HepG2 (cell line): ENCODE measurements at regions not wholly inside any gene's neighbourhood (a gene's known extent, or its start where the extent isn't known, plus 50 kb on each side); places are given as distances from the start of the nearest gene placed in this dataset.

ENCODE experiments used
- ATAC-seq: fragments of 200-7000 bp; cut with Tn5 transposase; 3 replicates; pipeline ENCODE4 v1.9.1; 2020; ENCODE audit warnings: mild to moderate bottlenecking, moderate library complexity
- BruUV-seq: library from RNA; stranded (reverse); fragments of 400-500 nt; replicated peaks from 2 replicates; lab custom pipeline; 2021; lab: Mats Ljungman, UMichigan
- CTCF ChIA-PET: fragments of 300-600 bp; formaldehyde crosslinking; extraction: SDS; loops from one replicate; lab custom pipeline; 2021; ENCODE audit warnings: low total read pairs, inconsistent platforms, low intra/inter-chr PET ratio; lab: Yijun Ruan, JAX
- POLR2A ChIA-PET: fragments of 350-600 bp; sonication (Branson Sonifier 250); formaldehyde crosslinking; loops from one replicate; lab custom pipeline; 2020; ENCODE audit warnings: antibody characterized with exemption, inconsistent platforms; lab: Yijun Ruan, JAX
- DNase-seq: peaks from one replicate; pipeline ENCODE4 v3.0.0-alpha.2; 2015; ENCODE audit warnings: low spot score
- FAIRE-seq: peaks from 3 replicates; lab custom pipeline; 2011; peaks lifted over from hg19 to GRCh38; lab: Jason Lieb, UNC
- H2AFZ ChIP-seq: one replicate; pipeline ENCODE4 v1.6.1; 2011; ENCODE audit warnings: low read length, inconsistent platforms
- H3K27ac ChIP-seq: fragments of 300-600 bp; 3 replicates; pipeline ENCODE4 v1.8.0; 2011; ENCODE audit warnings: mixed run types, mild to moderate bottlenecking, mixed read lengths, low read length, inconsistent platforms; ENCODE audit not compliant: insufficient read depth; ENCODE audit errors: extremely low read length
- H3K27me3 ChIP-seq, 2 experiments: fragments of 200-600 bp in 1 of 2; 2 replicates in 1 of 2; 3 replicates in 1 of 2; pipeline versions ENCODE4 v1.6.0 to v1.8.0; 2011; ENCODE audit warnings: low read length in 2 of 2, mild to moderate bottlenecking in 2 of 2, moderate library complexity in 2 of 2, inconsistent platforms in 1 of 2; ENCODE audit not compliant: insufficient read depth in 2 of 2, control insufficient read depth in 1 of 2
- H3K36me3 ChIP-seq, 2 experiments: fragments of 200-600 bp in 1 of 2; replicated peaks in 1 of 2; 2 replicates in 1 of 2; 3 replicates in 1 of 2; pipeline versions ENCODE4 v1.5.1 to v1.8.0; 2011; ENCODE audit warnings: low read length in 2 of 2, inconsistent platforms in 1 of 2; ENCODE audit not compliant: insufficient read depth in 2 of 2, control insufficient read depth in 1 of 2
- H3K4me1 ChIP-seq: 2 replicates; pipeline ENCODE4 v1.5.1; 2012; ENCODE audit warnings: low read length, inconsistent platforms; ENCODE audit not compliant: insufficient read depth
- H3K4me2 ChIP-seq: 2 replicates; pipeline ENCODE4 v1.6.0; 2011; ENCODE audit warnings: low read depth, low read length, inconsistent platforms
- H3K4me3 ChIP-seq, 3 experiments: fragments of 200-600 bp in 1 of 3; sonication (generic), shearing (Covaris generic) in 1 of 3; replicated peaks in 1 of 3; 2 replicates each; pipeline ENCODE4 v1.5.1; 2011 to 2016; ENCODE audit warnings: low read length in 3 of 3, inconsistent platforms in 2 of 3, low read depth in 2 of 3, mild to moderate bottlenecking in 2 of 3, control low read depth in 1 of 3, mixed read lengths in 1 of 3; ENCODE audit not compliant: insufficient read depth in 1 of 3
- H3K79me2 ChIP-seq: one replicate; pipeline ENCODE4 v1.6.1; 2011; ENCODE audit warnings: low read length, inconsistent platforms; ENCODE audit not compliant: insufficient read depth
- H3K9ac ChIP-seq: 2 replicates; pipeline ENCODE4 v1.6.0; 2011; ENCODE audit warnings: mild to moderate bottlenecking, low read depth, low read length, inconsistent platforms; ENCODE audit not compliant: insufficient read depth
- H3K9me3 ChIP-seq: 2 replicates; pipeline ENCODE4 v1.5.1; 2012; ENCODE audit warnings: mild to moderate bottlenecking, low read length
- H4K20me1 ChIP-seq: 2 replicates; pipeline ENCODE4 v1.6.0; 2011; ENCODE audit warnings: inconsistent platforms, mild to moderate bottlenecking, low read length, moderate library complexity; ENCODE audit not compliant: insufficient read depth
- FOXA1 ChIP-seq, 2 experiments: fragments of 450-650 bp in 1 of 2; sonication (generic) in 1 of 2; formaldehyde crosslinking in 1 of 2; IDR thresholded peaks; 2 replicates each; pipeline versions ENCODE4 v1.4.0 to v1.6.1; 2016 to 2020; ENCODE audit warnings: missing genetic modification reagents in 1 of 2
- GABPA ChIP-seq, 2 experiments: IDR thresholded peaks; 2 replicates each; pipeline ENCODE4 v1.6.1; 2011 to 2016; ENCODE audit warnings: low read depth in 2 of 2, low read length in 1 of 2, missing biosample characterization in 1 of 2, missing genetic modification characterization in 1 of 2
- GTF3A ChIP-seq: sonication (generic); formaldehyde crosslinking; conservative IDR thresholded peaks from 2 replicates; pipeline ENCODE4 v1.4.0; 2020; ENCODE audit warnings: mild to moderate bottlenecking, missing genetic modification reagents
- HNF4A ChIP-seq: sonication (generic); formaldehyde crosslinking; IDR thresholded peaks from 2 replicates; pipeline ENCODE4 v1.4.0; 2020; ENCODE audit warnings: missing genetic modification reagents
- HNRNPK ChIP-seq: fragments of 200-400 bp; formaldehyde crosslinking; IDR thresholded peaks from 2 replicates; pipeline ENCODE4 v1.6.1; 2018; ENCODE audit warnings: low read length, low read depth, moderate library complexity, mild to moderate bottlenecking; ENCODE audit not compliant: poor library complexity, severe bottlenecking
- JUN ChIP-seq: sonication (generic); formaldehyde crosslinking; IDR thresholded peaks from 2 replicates; pipeline ENCODE4 v1.4.0; 2020; ENCODE audit warnings: mild to moderate bottlenecking, missing genetic modification reagents
- KMT2B ChIP-seq: IDR thresholded peaks from 2 replicates; pipeline ENCODE4 v1.6.1; 2016; ENCODE audit warnings: missing genetic modification reagents, missing compliant biosample characterization
- MEIS2 ChIP-seq: sonication (generic); formaldehyde crosslinking; IDR thresholded peaks from 2 replicates; pipeline ENCODE4 v1.9.0; 2021; ENCODE audit warnings: mild to moderate bottlenecking, missing genetic modification reagents
- MZF1 ChIP-seq: sonication (generic); formaldehyde crosslinking; IDR thresholded peaks from 2 replicates; pipeline ENCODE4 v1.8.1; 2023; ENCODE audit warnings: mild to moderate bottlenecking, missing genetic modification reagents, borderline replicate concordance
- POLR2AphosphoS2 ChIP-seq: IDR thresholded peaks from 2 replicates; pipeline ENCODE4 v1.6.1; 2011; ENCODE audit warnings: low read depth, low read length, improper control_type of control experiment
- SALL1 ChIP-seq: sonication (generic); formaldehyde crosslinking; IDR thresholded peaks from 2 replicates; pipeline ENCODE4 v1.8.0; 2022; ENCODE audit warnings: mild to moderate bottlenecking, missing genetic modification reagents
- TAF1 ChIP-seq: sonication (generic); formaldehyde crosslinking; IDR thresholded peaks from 2 replicates; pipeline ENCODE4 v1.4.0; 2020; ENCODE audit warnings: missing genetic modification reagents
- ZFP41 ChIP-seq: sonication (generic); formaldehyde crosslinking; IDR thresholded peaks from 2 replicates; pipeline ENCODE4 v1.4.0; 2020; ENCODE audit warnings: mild to moderate bottlenecking, missing genetic modification reagents, borderline replicate concordance
- ZNF570 ChIP-seq: sonication (generic); formaldehyde crosslinking; IDR thresholded peaks from 2 replicates; pipeline ENCODE4 v1.4.0; 2020; ENCODE audit warnings: mild to moderate bottlenecking, missing genetic modification reagents, borderline replicate concordance
- ZNF589 ChIP-seq: sonication (generic); formaldehyde crosslinking; conservative IDR thresholded peaks from 2 replicates; pipeline ENCODE4 v1.8.0; 2022; ENCODE audit warnings: mild to moderate bottlenecking, moderate library complexity, missing genetic modification reagents
- ZNF598 ChIP-seq: sonication (generic); formaldehyde crosslinking; IDR thresholded peaks from 2 replicates; pipeline ENCODE4 v1.5.1; 2020; ENCODE audit warnings: mild to moderate bottlenecking, missing genetic modification reagents, borderline replicate concordance
- ZSCAN29 ChIP-seq: sonication (generic); formaldehyde crosslinking; conservative IDR thresholded peaks from 2 replicates; pipeline ENCODE4 v1.4.0; 2020; ENCODE audit warnings: mild to moderate bottlenecking, missing genetic modification reagents
- WGBS: methylation state at CpG from one replicate; pipeline ENCODE4 v1.1.6; 2017; ENCODE audit warnings: low lambda C conversion rate; 5-methylcytosine and 5-hydroxymethylcytosine counted together
- in situ Hi-C: cut with HindIII; loops from 2 replicates; pipeline ENCODE4 v1.10.0; 2017; ENCODE audit warnings: low pct_unique_long_range_greater_than_20kb; ENCODE audit not compliant: extremely low pct_ligation_motif_present
- intact Hi-C: fragments of 100-400 bp; cut with micrococcal nuclease; formaldehyde crosslinking; loops from one replicate; pipeline ENCODE4 v1.10.0; 2022; ENCODE audit not compliant: unreplicated experiment
- TF ChIP-seq, protein P1 (sequence below): sonication (generic); formaldehyde crosslinking; IDR thresholded peaks from 2 replicates; pipeline ENCODE4 v1.4.0; 2020; ENCODE audit warnings: missing genetic modification reagents, borderline replicate concordance

- H3K9ac ChIP-seq, result no peak overlapping the region
- no peak overlapping the region for H3K4me3 ChIP-seq
- in situ Hi-C loops, result no loop called here
- CTCF ChIA-PET, result no interaction called here
- FAIRE-seq, result no peak
- no peaks in the 10 kb centered on the region for H3K27me3 ChIP-seq
- no peak overlapping the region for H2AFZ ChIP-seq
- H4K20me1 ChIP-seq, result no peaks in the 10 kb centered on the region
- TF ChIP-seq TAF1 (CRISPR knock-in tag), result no peak
- TF ChIP-seq SALL1 (CRISPR knock-in tag), result no peak
- TF ChIP-seq, protein P1, sequence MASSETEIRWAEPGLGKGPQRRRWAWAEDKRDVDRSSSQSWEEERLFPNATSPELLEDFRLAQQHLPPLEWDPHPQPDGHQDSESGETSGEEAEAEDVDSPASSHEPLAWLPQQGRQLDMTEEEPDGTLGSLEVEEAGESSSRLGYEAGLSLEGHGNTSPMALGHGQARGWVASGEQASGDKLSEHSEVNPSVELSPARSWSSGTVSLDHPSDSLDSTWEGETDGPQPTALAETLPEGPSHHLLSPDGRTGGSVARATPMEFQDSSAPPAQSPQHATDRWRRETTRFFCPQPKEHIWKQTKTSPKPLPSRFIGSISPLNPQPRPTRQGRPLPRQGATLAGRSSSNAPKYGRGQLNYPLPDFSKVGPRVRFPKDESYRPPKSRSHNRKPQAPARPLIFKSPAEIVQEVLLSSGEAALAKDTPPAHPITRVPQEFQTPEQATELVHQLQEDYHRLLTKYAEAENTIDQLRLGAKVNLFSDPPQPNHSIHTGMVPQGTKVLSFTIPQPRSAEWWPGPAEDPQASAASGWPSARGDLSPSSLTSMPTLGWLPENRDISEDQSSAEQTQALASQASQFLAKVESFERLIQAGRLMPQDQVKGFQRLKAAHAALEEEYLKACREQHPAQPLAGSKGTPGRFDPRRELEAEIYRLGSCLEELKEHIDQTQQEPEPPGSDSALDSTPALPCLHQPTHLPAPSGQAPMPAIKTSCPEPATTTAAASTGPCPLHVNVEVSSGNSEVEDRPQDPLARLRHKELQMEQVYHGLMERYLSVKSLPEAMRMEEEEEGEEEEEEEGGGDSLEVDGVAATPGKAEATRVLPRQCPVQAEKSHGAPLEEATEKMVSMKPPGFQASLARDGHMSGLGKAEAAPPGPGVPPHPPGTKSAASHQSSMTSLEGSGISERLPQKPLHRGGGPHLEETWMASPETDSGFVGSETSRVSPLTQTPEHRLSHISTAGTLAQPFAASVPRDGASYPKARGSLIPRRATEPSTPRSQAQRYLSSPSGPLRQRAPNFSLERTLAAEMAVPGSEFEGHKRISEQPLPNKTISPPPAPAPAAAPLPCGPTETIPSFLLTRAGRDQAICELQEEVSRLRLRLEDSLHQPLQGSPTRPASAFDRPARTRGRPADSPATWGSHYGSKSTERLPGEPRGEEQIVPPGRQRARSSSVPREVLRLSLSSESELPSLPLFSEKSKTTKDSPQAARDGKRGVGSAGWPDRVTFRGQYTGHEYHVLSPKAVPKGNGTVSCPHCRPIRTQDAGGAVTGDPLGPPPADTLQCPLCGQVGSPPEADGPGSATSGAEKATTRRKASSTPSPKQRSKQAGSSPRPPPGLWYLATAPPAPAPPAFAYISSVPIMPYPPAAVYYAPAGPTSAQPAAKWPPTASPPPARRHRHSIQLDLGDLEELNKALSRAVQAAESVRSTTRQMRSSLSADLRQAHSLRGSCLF (CRISPR knock-in tag), result no peak
- no peak for TF ChIP-seq POLR2AphosphoS2
- no peak for TF ChIP-seq GABPA (IDR thresholded peaks at IDR 0.05; ENCODE audit: low read depth, low read length)
- no peak for TF ChIP-seq GABPA (CRISPR knock-in tag; IDR thresholded peaks at IDR 0.05; ENCODE audit: low read depth)
- TF ChIP-seq ZNF589, result no peak
- no peak for TF ChIP-seq JUN (CRISPR knock-in tag)
- TF ChIP-seq KMT2B (CRISPR knock-in tag), result no peak
- no peak for TF ChIP-seq HNF4A (CRISPR knock-in tag)
- TF ChIP-seq ZSCAN29 (CRISPR knock-in tag), result no peak
- TF ChIP-seq ZFP41, result no peak
- TF ChIP-seq ZNF598 (CRISPR knock-in tag), result no peak
- TF ChIP-seq MZF1, result no peak
- TF ChIP-seq FOXA1 (IDR thresholded peaks at IDR 0.05), result no peak
- TF ChIP-seq FOXA1 (CRISPR knock-in tag; IDR thresholded peaks at IDR 0.05), result no peak
- no peak for TF ChIP-seq MEIS2 (CRISPR knock-in tag)
- no peak for TF ChIP-seq GTF3A (CRISPR knock-in tag)
- no peak for TF ChIP-seq HNRNPK
- TF ChIP-seq ZNF570, result no peak
- TF ChIP-seq, all 625 proteins: peak for 0
- no peaks in the 10 kb centered on the region for H3K36me3 ChIP-seq
- no TSS peak for BruUV-seq
- H3K9me3 ChIP-seq, result peaks cover 53% of the 10 kb centered on the region
- intact Hi-C loops, result no loop called here
- H3K4me2 ChIP-seq, result no peak overlapping the region
- ATAC-seq, result no peak
- WGBS, result 0% methylated on average over 3 of the region's 3 CpGs
- POLR2A ChIA-PET, result no interaction called here
- no peak overlapping the region for H3K27ac ChIP-seq
- H3K4me1 ChIP-seq, result no peaks in the 10 kb centered on the region
- DNase-seq, result no peak
- no peaks in the 10 kb centered on the region for H3K79me2 ChIP-seq
Observed at GRCh38 chr9:11757408-11757807, 935.8 kb upstream of the TYRP1 start.
